HG03469 (cell line): ENCODE measurements at regions not wholly inside any gene's neighbourhood (a gene's known extent, or its start where the extent isn't known, plus 50 kb on each side); places are given as distances from the start of the nearest gene placed in this dataset.

Experiments used
- ATAC-seq: cut with Tn5 transposase; IDR thresholded peaks from one replicate; pipeline ENCODE4 v1.9.1; 2021; ENCODE audit warnings: mild to moderate bottlenecking, moderate library complexity, moderate number of reproducible peaks; ENCODE audit not compliant: unreplicated experiment

GRCh38 chr5:113900141-113900540 is 386.6 kb downstream of the YTHDC2 start:
- no peak for ATAC-seq

GRCh38 chr5:113900816-113901215 is 387.3 kb downstream of the YTHDC2 start:
- no peak for ATAC-seq

GRCh38 chr5:113901718-113902117 is 388.2 kb downstream of the YTHDC2 start:
- no peak for ATAC-seq

- no peak for ATAC-seq
These were observed 389.6 kb downstream of the YTHDC2 start for GRCh38 chr5:113902917-113903660.

DNA sequence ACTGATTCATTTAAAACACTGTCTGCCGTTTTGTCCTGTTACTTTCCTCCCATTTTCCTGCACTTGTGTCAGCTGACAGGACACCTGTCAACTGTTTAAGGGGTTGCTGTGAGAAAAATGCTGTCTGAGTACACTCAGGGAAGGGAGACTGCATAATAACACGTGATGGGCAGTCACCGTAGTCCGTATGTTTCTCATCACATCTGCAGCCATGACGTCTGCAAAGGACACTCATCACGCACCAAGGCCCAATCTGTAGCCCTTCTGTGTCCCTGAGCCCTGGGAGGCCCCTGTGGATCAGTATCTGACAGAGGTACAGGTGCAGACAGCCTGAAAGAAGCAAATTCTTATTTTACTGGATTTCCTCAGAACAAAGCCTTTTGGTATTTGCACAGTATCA is 396.3 kb downstream of the YTHDC2 start:
- no peak for ATAC-seq

DNA sequence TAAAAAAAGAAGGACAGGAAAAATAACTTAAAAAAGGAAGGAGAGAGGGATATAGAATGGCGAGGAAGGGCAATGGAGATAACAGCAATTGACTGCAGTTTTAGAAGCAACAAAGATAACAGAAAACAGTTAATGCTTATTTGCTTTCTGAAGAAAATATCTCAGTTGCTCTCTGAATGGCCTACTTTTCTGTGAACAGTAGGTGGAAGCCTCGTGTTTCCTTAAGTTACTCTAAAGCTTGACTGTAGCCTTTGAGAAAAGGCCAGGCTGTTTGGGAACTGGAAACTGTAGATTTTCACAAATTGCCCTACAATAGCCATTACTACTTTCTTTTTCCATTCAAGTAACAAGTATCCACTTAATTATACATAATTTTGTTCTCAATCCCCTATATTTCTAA is 404.5 kb downstream of the YTHDC2 start:
- no peak for ATAC-seq

DNA sequence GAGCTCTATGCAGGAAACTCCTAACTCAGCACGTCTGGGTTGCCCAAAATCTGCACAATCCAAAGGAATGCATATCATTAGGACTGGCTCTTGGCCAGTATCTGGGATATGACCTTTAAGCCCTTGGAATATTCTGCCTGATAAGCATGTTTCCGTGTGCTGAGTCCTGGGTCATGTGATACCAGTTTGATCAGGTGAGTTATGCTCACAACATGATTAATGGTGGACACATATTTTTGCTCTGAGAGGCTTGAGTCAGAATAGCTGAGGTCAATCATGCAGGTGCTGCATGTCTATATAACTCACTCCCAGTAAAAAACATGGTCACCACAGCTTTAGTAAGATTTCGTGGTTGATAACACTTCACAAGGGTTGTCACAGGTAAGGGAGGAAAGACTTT is 408.8 kb downstream of the YTHDC2 start:
- no peak for ATAC-seq

- no peak for ATAC-seq
These were observed 422.0 kb downstream of the YTHDC2 start for GRCh38 chr5:113935453-113935852.

- ATAC-seq: no peak
These were observed 423.8 kb downstream of the YTHDC2 start for GRCh38 chr5:113937301-113937700.

DNA sequence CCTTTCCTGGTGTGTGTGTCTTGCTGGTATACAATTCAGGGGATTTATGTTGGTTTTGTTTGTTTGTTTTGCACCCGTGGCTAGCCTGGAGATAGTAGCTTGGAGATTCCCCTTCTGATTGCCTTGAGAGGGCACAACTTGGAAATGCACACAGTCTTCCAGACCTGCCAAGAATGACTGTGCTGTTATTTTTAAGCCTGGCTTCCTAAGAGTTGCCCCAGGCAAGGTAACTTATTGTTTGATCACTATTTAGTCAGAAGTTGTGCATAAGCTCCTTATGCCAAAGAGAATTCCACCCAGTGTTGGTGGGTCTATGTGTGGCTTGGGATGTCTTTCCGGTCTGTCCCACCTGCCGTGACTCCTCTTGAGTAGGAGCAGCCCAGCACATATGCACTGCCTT is 421.9 kb upstream of the KCNN2 start:
- no peak for ATAC-seq

DNA sequence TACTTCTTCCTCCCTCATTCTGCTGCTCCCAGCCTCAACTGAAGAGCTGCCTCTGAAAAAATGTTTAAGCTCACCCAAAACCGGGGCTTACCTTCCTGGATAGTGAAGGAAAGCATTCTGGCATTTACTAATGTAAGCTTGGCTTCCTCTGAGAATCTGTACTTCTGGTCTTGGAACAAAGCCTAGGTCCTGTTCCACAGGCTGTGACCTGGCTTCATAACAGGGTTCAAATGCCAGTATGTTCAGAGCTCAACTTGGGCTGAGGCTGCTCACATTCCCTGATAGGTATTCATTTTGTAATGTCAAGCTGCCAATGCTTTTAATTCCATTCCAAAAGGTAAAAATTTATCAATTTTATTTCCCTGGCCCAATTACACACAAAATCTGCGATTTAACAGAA is 411.7 kb upstream of the KCNN2 start:
- ATAC-seq: no peak

- no peak for ATAC-seq
These were observed 396.6 kb upstream of the KCNN2 start for GRCh38 chr5:113965225-113965624.

- ATAC-seq: no peak
These were observed 392.0 kb upstream of the KCNN2 start for GRCh38 chr5:113969901-113970300.

GRCh38 chr5:113971454-113971853 is 390.4 kb upstream of the KCNN2 start:
- ATAC-seq: no peak

- no peak for ATAC-seq
These were observed 386.9 kb upstream of the KCNN2 start for GRCh38 chr5:113974976-113975375.

DNA sequence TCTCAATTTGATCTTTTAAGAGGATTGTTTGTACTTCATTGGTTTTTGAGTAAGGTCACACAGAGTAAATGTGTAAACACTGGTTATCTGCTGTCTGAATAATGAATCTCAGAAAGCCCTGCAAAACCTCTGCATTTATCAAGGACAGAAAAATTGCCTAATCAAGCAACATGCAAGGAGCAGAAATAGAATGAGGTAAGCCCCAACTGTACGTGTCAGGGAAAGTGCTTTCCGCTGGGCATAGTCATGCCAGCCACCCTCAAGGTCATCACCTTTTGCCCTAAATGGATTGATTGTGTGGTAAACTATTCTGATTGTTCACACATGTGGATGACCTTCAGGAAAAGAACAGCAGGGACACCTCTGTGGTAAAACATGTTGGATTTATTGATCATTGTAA is 376.9 kb upstream of the KCNN2 start:
- ATAC-seq: no peak

GRCh38 chr5:113985505-113985904 is 376.4 kb upstream of the KCNN2 start:
- no peak for ATAC-seq

- ATAC-seq: no peak
These were observed 372.5 kb upstream of the KCNN2 start for GRCh38 chr5:113989278-113989912.

- no peak for ATAC-seq
These were observed 372.0 kb upstream of the KCNN2 start for GRCh38 chr5:113989913-113990305.

- no peak for ATAC-seq
These were observed 360.8 kb upstream of the KCNN2 start for GRCh38 chr5:114001076-114001475.

GRCh38 chr5:114006582-114006981 is 355.3 kb upstream of the KCNN2 start:
- no peak for ATAC-seq

DNA sequence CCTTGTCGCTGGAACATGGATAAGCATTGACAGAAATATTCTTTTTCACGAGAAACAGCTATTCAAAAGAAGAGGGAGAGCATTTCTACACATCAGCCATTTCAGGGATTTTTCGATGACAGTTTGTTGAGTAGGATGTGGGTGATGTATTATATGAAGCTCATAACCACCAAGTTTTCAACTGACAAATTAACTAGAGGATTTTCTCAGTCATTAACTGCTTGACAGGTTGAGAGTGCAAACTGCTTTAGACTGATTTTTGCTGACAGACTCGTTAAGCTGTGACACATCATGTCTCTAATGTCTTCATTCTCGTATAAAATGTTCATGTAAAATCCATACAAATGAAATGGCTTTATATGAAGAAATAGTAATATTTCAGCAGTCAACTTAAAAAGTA is 354.2 kb upstream of the KCNN2 start:
- ATAC-seq: no peak

DNA sequence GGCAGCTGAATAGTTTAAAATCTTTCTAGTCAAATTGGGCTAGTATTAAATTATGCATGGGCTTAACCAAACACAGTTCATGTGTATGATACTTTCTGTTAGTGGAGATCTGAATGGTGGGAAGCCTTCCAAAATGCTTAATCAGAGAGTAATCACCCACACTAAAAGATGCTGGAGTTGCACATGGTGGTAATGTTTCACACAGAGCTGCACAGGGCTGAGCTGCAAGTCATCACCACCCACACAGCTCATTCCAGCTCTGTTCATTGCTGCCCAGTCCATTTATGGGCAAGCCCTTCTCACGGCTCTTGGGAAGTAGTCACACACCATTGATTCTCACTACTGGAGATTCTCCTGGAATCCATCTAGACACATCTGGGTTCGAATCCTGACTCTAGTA is 351.5 kb upstream of the KCNN2 start:
- ATAC-seq: no peak
